Esophagus squamous epithelium (tissue), 5 donors: ENCODE measurements at regions not wholly inside any gene's neighbourhood (a gene's known extent, or its start where the extent isn't known, plus 50 kb on each side); places are given as distances from the start of the nearest gene placed in this dataset.

Experiments used
- DNase-seq: peaks from one replicate; lab custom pipeline; 2025; lab: John Stamatoyannopoulos, UW
- H3K27ac ChIP-seq, 4 donors: fragments of 200-600 bp; sonication (generic); one replicate each; pipeline ENCODE4 v1.5.1; 2016 to 2019; ENCODE audit warnings: mild to moderate bottlenecking in 1 of 4
- H3K27me3 ChIP-seq, 4 donors: fragments of 200-600 bp; sonication (generic); 1 replicate in 3 of 4; 2 replicates in 1 of 4; pipeline versions ENCODE4 v1.5.1 to v1.6.0; 2017 to 2021; ENCODE audit warnings: antibody characterized with exemption in 1 of 4
- H3K36me3 ChIP-seq, 3 donors: fragments of 200-600 bp; sonication (generic); one replicate each; pipeline ENCODE4 v1.5.1; 2016 to 2019
- H3K4me1 ChIP-seq, 3 donors: fragments of 200-600 bp; sonication (generic); one replicate each; pipeline ENCODE4 v1.5.1; 2017 to 2019
- H3K4me3 ChIP-seq, 4 donors: fragments of 200-600 bp; sonication (generic); 1 replicate in 3 of 4; 2 replicates in 1 of 4; pipeline ENCODE4 v1.5.1; 2016 to 2019; ENCODE audit warnings: mild to moderate bottlenecking in 2 of 4, moderate library complexity in 1 of 4
- H3K9me3 ChIP-seq, 3 donors: fragments of 200-600 bp; sonication (generic); one replicate each; pipeline ENCODE4 v1.5.1; 2016 to 2019
- CTCF ChIP-seq, 6 experiments: fragments of 450-650 bp in 4 of 6; fragments of 200-600 bp in 2 of 6; sonication (generic) in 2 of 6; IDR thresholded peaks; one replicate each; pipeline ENCODE4 v1.5.1; 2016 to 2019; ENCODE audit warnings: antibody characterized with exemption in 6 of 6, mild to moderate bottlenecking in 4 of 6, moderate library complexity in 4 of 6
- POLR2A ChIP-seq, 4 donors: fragments of 450-650 bp; IDR thresholded peaks; one replicate each; pipeline ENCODE4 v1.6.1; 2017; ENCODE audit warnings: antibody characterized with exemption in 4 of 4, mild to moderate bottlenecking in 4 of 4, moderate library complexity in 3 of 4
- WGBS, 2 donors: methylation state at CpG; one replicate each; pipeline ENCODE4 v1.1.5; 2018; 5-methylcytosine and 5-hydroxymethylcytosine counted together
- intact Hi-C: fragments of 100-400 bp; cut with DNase I; formaldehyde crosslinking; loops from one replicate; pipeline ENCODE4 v1.15.0; 2022
- donor health status: DM: yes; HTN: yes; CAD: no.

GRCh38 chr4:126958482-126958881, 674.3 kb upstream of the INTU start:
- intact Hi-C loops, result loop anchor here (10.0 kb wide), 1 partner anchor 436 kb away; no protein-coding TSS in a partner anchor
- H3K4me3 ChIP-seq, result no peak overlapping the region

GRCh38 chr4:126959056-126959745, 673.6 kb upstream of the INTU start:
- H3K27ac ChIP-seq, result no peak overlapping the region
- H3K27me3 ChIP-seq, result no peaks in the 10 kb centered on the region
- H3K4me1 ChIP-seq, result peaks cover 0 to 9% (median 0%) of the 10 kb centered on the region in 3 donors
- H3K36me3 ChIP-seq, result no peaks in the 10 kb centered on the region
- DNase-seq, result no peak
- 31 to 34% methylated on average over 3 of the region's 3 CpGs for WGBS, 2 donors
- H3K4me3 ChIP-seq, result no peak overlapping the region
- intact Hi-C loops, result loop anchor here (10.0 kb wide), 1 partner anchor 436 kb away; no protein-coding TSS in a partner anchor
- H3K9me3 ChIP-seq, result no peaks in the 10 kb centered on the region
- no peak for TF ChIP-seq POLR2A (IDR thresholded peaks at IDR 0.05)
- no peak for TF ChIP-seq CTCF (IDR thresholded peaks at IDR 0.05)

More at GRCh38 chr4:126958482-126958881, 674.3 kb upstream of the INTU start:
- DNase-seq, result no peak
- H3K9me3 ChIP-seq, result no peaks in the 10 kb centered on the region
- TF ChIP-seq CTCF (IDR thresholded peaks at IDR 0.05) (no peak), POLR2A (IDR thresholded peaks at IDR 0.05) (no peak)
- H3K36me3 ChIP-seq, result no peaks in the 10 kb centered on the region
- peaks cover 0 to 9% (median 0%) of the 10 kb centered on the region in 3 donors for H3K4me1 ChIP-seq
- no peaks in the 10 kb centered on the region for H3K27me3 ChIP-seq
- no peak overlapping the region for H3K27ac ChIP-seq

- intact Hi-C loops, result no loop called here
- no peaks in the 10 kb centered on the region for H3K27me3 ChIP-seq
- no peaks in the 10 kb centered on the region for H3K36me3 ChIP-seq
- peaks cover 0 to 9% (median 0%) of the 10 kb centered on the region in 3 donors for H3K4me1 ChIP-seq
- TF ChIP-seq POLR2A (IDR thresholded peaks at IDR 0.05) (no peak), CTCF (IDR thresholded peaks at IDR 0.05) (no peak)
- H3K9me3 ChIP-seq, result no peaks in the 10 kb centered on the region
- no peak for DNase-seq
- no peak overlapping the region for H3K4me3 ChIP-seq
- no peak overlapping the region for H3K27ac ChIP-seq
Observed at GRCh38 chr4:126960760-126961159, 672.0 kb upstream of the INTU start.

- Histone ChIP-seq H3K27me3 (no peaks in the 10 kb centered on the region), H3K4me3 (no peak overlapping the region), H3K27ac (no peak overlapping the region), H3K4me1 (peaks cover 0 to 9% (median 0%) of the 10 kb centered on the region in 3 donors), H3K9me3 (no peaks in the 10 kb centered on the region), H3K36me3 (no peaks in the 10 kb centered on the region)
- no peak for TF ChIP-seq CTCF (IDR thresholded peaks at IDR 0.05)
- no peak for TF ChIP-seq POLR2A (IDR thresholded peaks at IDR 0.05)
- 62 to 86% methylated on average over 1 of the region's 1 CpG for WGBS, 2 donors
- DNase-seq, result no peak
- intact Hi-C loops, result no loop called here
Observed at GRCh38 chr4:126961661-126962060, 671.1 kb upstream of the INTU start.

GRCh38 chr4:126965877-126966276, 666.9 kb upstream of the INTU start:
- WGBS, 2 donors, result 65 to 89% methylated on average over 4 of the region's 4 CpGs
- TF ChIP-seq CTCF (IDR thresholded peaks at IDR 0.05) (no peak), POLR2A (IDR thresholded peaks at IDR 0.05) (no peak)
- no peak for DNase-seq

More at GRCh38 chr4:126965877-126966276, 666.9 kb upstream of the INTU start:
- Histone ChIP-seq H3K36me3 (no peaks in the 10 kb centered on the region), H3K4me3 (no peak overlapping the region), H3K27me3 (no peaks in the 10 kb centered on the region), H3K9me3 (no peaks in the 10 kb centered on the region), H3K27ac (no peak overlapping the region), H3K4me1 (no peaks in the 10 kb centered on the region)
- intact Hi-C loops, result no loop called here
